ENCODE measurements at regions not wholly inside any gene's neighbourhood (a gene's known extent, or its start where the extent isn't known, plus 50 kb on each side); places are given as distances from the start of the nearest gene placed in this dataset.

DNA sequence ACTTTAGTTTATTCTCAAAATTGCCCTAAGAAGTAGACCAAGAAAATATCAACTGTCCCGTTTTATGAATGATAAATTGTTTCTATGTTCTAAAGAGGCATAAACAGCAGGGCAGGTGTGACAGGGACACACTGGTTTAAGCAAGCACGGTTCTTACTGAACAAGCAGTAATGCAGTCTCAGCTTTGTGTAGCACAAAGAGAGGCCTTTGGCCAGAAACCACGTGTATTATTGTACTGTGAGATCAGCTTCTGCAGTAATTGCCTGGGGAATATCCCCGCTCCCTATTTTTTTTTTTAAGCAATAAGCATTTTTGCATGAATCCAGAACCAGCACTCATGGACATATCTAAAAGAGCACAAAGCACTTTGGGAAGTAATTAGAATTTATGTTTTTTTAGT is 255.4 kb downstream of the WDR11 start:
- no peak for DNase-seq
- in situ Hi-C loops (cut with HindIII; ENCODE audit: low pct_ligation_motif_present, low sequenced_read_pairs): no loop called here
- TF ChIP-seq, protein P1, sequence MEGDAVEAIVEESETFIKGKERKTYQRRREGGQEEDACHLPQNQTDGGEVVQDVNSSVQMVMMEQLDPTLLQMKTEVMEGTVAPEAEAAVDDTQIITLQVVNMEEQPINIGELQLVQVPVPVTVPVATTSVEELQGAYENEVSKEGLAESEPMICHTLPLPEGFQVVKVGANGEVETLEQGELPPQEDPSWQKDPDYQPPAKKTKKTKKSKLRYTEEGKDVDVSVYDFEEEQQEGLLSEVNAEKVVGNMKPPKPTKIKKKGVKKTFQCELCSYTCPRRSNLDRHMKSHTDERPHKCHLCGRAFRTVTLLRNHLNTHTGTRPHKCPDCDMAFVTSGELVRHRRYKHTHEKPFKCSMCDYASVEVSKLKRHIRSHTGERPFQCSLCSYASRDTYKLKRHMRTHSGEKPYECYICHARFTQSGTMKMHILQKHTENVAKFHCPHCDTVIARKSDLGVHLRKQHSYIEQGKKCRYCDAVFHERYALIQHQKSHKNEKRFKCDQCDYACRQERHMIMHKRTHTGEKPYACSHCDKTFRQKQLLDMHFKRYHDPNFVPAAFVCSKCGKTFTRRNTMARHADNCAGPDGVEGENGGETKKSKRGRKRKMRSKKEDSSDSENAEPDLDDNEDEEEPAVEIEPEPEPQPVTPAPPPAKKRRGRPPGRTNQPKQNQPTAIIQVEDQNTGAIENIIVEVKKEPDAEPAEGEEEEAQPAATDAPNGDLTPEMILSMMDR (IDR thresholded peaks at IDR 0.05; ENCODE audit: low read depth, low read length, missing control alignments): no peak
- Histone ChIP-seq H3K27ac (no peak overlapping the region), H3K27me3 (replicated peaks) (no peaks in the 10 kb centered on the region), H3K4me3 (ENCODE audit: low read depth, low read length) (no peak overlapping the region), H3K36me3 (replicated peaks) (no peaks in the 10 kb centered on the region)

DNA sequence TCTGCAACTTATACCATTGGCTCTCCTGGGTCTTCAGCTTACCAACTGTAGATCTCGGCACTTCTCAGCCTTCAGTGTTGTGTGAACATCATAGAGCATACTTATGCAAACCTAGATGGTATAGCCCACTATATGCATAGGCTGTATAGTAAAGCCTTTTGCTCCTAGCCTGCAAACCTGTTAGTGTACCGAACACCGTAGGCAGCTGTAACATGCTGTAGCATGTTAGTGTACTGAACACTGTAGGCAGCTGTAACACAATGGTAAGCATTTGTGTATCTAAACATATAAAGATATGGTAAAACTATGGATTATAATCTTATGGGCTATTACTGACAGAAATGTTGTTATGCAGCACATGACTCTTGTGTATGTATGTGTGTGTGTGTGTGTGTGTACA is 256.9 kb downstream of the WDR11 start:
- Histone ChIP-seq H3K27ac (no peak overlapping the region), H3K4me3 (ENCODE audit: low read depth, low read length) (no peak overlapping the region), H3K36me3 (replicated peaks) (no peaks in the 10 kb centered on the region), H3K27me3 (replicated peaks) (no peaks in the 10 kb centered on the region)
- in situ Hi-C loops (cut with HindIII; ENCODE audit: low pct_ligation_motif_present, low sequenced_read_pairs): no loop called here
- TF ChIP-seq, protein P1 (IDR thresholded peaks at IDR 0.05; ENCODE audit: low read depth, low read length, missing control alignments): no peak
- no peak for DNase-seq

DNA sequence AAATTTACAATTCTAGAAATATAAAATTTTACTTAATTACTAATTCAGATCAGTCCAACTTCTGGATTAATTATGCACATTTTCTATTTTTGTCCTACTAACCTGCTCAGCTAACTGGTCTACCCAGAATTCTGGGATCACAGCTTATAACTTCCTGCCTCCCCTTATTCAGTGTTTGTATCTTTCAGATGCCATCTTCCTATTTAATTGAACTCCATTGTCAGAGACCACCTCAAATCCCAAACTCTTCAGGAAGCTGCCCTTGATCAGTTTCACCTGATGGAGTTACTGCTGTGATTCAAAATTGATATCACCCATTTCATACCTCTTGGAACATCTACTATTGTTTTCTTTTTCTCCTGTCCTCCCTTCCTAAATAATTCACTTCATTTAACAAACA is 259.2 kb downstream of the WDR11 start:
- no peak overlapping the region for H3K4me3 ChIP-seq (ENCODE audit: low read depth, low read length)
- TF ChIP-seq, protein P1 (IDR thresholded peaks at IDR 0.05; ENCODE audit: low read depth, low read length, missing control alignments): no peak
- H3K36me3 ChIP-seq (replicated peaks): no peaks in the 10 kb centered on the region
- in situ Hi-C loops (cut with HindIII; ENCODE audit: low pct_ligation_motif_present, low sequenced_read_pairs): no loop called here
- DNase-seq: no peak
- no peaks in the 10 kb centered on the region for H3K27me3 ChIP-seq (replicated peaks)
- no peak overlapping the region for H3K27ac ChIP-seq

DNA sequence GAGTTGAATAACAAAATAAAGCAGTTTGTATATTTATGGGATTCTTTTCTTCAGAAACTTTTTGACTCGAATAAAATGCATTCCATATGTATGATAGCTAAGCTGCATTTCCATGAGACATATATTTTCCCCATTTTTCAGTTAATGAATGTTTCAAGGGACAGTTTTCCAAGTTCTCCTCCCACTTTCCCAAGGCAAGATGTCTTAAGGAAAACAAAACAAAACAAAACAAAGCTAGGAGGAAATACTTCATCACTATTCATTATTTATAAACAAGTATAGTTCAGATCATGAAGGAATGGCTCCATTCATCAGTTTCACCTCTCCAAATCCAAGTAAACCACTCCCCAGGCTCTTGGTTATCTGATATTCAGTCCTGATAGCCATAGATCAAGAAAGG is 261.0 kb downstream of the WDR11 start:
- Histone ChIP-seq H3K36me3 (replicated peaks) (no peaks in the 10 kb centered on the region), H3K4me3 (ENCODE audit: low read depth, low read length) (no peak overlapping the region), H3K27me3 (replicated peaks) (no peaks in the 10 kb centered on the region), H3K27ac (no peak overlapping the region)
- TF ChIP-seq, protein P1 (IDR thresholded peaks at IDR 0.05; ENCODE audit: low read depth, low read length, missing control alignments): no peak
- no peak for DNase-seq
- in situ Hi-C loops (cut with HindIII; ENCODE audit: low pct_ligation_motif_present, low sequenced_read_pairs): no loop called here

DNA sequence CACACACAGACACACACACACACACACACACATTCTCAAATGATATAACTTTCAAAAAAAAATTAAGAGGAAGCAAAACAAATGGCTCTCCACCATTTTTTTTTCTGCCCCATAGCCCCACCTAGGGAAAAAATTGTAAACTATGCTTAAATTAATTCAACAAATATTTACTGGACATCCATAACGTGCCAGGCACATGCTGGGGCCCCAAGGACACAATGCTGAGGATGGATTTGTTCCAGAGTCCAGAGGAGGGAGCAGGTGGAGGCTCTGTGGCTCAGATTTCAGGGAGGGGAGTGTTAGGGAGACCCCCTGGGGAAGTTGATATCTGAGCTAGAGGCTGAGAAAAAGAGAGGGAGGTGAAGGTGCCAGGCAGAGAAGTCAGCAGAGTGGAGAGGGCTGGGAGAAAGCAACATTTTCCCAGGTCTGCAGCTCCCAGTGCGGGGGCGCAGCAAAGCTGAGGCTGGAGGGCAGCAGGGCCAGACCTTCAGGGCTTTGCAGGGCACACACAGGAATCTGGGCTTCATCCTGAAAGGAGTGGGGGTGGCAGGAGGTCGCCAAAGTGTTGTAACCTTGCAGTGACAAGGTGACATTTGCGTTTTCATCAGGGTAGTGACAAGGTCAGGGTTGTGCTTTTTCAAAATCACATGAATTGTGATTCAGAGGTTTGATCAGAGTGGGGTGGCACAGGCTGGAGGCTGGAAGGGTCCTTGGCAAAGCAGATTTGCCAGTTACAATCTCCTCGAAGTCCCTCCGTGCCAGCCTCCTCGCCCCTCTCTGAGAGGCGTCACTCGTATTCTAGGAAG is 261.6 kb downstream of the WDR11 start:
- Histone ChIP-seq H3K27me3 (replicated peaks) (no peaks in the 10 kb centered on the region), H3K27ac (no peak overlapping the region), H3K36me3 (replicated peaks) (no peaks in the 10 kb centered on the region), H3K4me3 (ENCODE audit: low read depth, low read length) (no peak overlapping the region)
- in situ Hi-C loops (cut with HindIII; ENCODE audit: low pct_ligation_motif_present, low sequenced_read_pairs): no loop called here
- TF ChIP-seq, protein P1 (IDR thresholded peaks at IDR 0.05; ENCODE audit: low read depth, low read length, missing control alignments): no peak
- no peak for DNase-seq

DNA sequence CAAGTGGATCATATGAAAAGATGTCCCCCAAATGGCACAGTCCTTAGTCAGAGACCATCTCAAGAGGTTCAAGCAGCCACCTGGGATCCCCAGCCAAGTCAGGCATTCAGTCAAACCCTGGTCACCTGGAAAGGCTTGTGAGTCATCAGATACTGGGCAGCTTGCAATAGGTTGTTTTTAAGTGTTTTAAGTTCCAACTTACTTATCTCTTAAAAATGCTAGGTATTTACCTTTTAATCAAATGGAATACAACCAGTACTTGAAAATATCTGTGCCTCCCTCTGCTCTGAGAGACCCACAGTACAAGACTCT is 262.2 kb downstream of the WDR11 start:
- H3K27me3 ChIP-seq (replicated peaks): no peaks in the 10 kb centered on the region
- no peak overlapping the region for H3K27ac ChIP-seq
- H3K36me3 ChIP-seq (replicated peaks): no peaks in the 10 kb centered on the region
- no peak for DNase-seq
- in situ Hi-C loops (cut with HindIII; ENCODE audit: low pct_ligation_motif_present, low sequenced_read_pairs): no loop called here
- TF ChIP-seq, protein P1 (IDR thresholded peaks at IDR 0.05; ENCODE audit: low read depth, low read length, missing control alignments): no peak
- H3K4me3 ChIP-seq (ENCODE audit: low read depth, low read length): no peak overlapping the region
